ENCODE measurements at regions not wholly inside any gene's neighbourhood (a gene's known extent, or its start where the extent isn't known, plus 50 kb on each side); places are given as distances from the start of the nearest gene placed in this dataset.

DNA sequence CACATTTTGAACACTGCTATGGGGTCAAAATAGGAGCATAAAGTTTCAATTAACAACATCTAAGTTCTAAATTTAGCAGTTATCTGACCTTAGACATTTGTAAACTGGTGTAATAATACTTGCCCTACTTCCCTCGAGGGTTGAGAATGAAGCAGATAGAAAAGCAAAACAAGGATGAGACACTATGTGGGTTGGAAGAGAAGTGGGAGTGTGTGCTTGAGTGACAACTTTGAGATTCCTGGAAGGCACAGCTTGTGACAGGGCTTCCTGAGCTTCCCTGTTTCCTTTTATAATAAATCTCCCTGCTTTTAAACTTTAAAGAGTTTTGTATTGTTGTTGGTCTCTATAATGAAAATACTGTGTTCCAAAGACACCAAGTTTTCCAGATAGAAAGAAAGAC, 128.6 kb upstream of the CHST9 start:
- TF ChIP-seq CTCF (IDR thresholded peaks at IDR 0.05 in 8 of 11, conservative IDR thresholded peaks at IDR 0.05 in 3 of 11) (no peak), POLR2AphosphoS5 (IDR thresholded peaks at IDR 0.05) (no peak), POLR2A (IDR thresholded peaks at IDR 0.05) (no peak)
- 23 to 38% (median 33%) methylated on average over 1 of the region's 1 CpG for WGBS, 5 donors
- intact Hi-C loops (cut with DNase I; ENCODE audit: low total_unique reads), result no loop called here

DNA sequence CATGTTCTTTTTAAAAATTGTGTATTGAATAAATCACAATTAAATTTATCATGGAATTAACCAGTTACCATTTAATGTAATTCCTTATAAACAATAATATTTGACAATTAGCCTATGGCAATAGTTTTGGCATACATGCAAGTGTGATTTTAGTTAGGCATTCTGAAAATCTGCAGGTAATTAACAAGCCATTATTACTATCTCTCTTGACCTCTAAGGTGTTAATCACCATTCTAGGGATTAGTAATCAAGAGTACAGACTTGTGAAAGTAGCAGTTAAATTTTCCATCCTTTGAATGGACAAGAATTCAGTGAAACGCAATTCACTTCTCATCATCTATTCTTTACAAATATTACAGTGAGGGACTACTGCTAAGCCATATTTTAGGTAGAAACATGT, 127.7 kb upstream of the CHST9 start:
- Histone ChIP-seq H3K27ac (no peak overlapping the region), H3K4me3 (no peak overlapping the region), H3K36me3 (no peaks in the 10 kb centered on the region), H3K4me1 (no peaks in the 10 kb centered on the region), H3K27me3 (replicated peaks in 1 of 7) (no peaks in the 10 kb centered on the region), H3K9me3 (peaks cover 0 to 11% (median 0%) of the 10 kb centered on the region in 8 donors)
- TF ChIP-seq CTCF (IDR thresholded peaks at IDR 0.05 in 8 of 11, conservative IDR thresholded peaks at IDR 0.05 in 3 of 11) (no peak), POLR2AphosphoS5 (IDR thresholded peaks at IDR 0.05) (no peak), POLR2A (IDR thresholded peaks at IDR 0.05) (no peak)
- 84 to 92% (median 86%) methylated on average over 1 of the region's 1 CpG for WGBS, 5 donors
- intact Hi-C loops (cut with DNase I; ENCODE audit: low total_unique reads), result no loop called here
- DNase-seq, result no peak

More for the DNA sequence above, 128.6 kb upstream of the CHST9 start:
- Histone ChIP-seq H3K36me3 (no peaks in the 10 kb centered on the region), H3K9me3 (peaks cover 0 to 11% (median 0%) of the 10 kb centered on the region in 8 donors), H3K4me3 (no peak overlapping the region), H3K4me1 (no peaks in the 10 kb centered on the region), H3K27ac (no peak overlapping the region), H3K27me3 (replicated peaks in 1 of 7) (no peaks in the 10 kb centered on the region)
- DNase-seq, result no peak

DNA sequence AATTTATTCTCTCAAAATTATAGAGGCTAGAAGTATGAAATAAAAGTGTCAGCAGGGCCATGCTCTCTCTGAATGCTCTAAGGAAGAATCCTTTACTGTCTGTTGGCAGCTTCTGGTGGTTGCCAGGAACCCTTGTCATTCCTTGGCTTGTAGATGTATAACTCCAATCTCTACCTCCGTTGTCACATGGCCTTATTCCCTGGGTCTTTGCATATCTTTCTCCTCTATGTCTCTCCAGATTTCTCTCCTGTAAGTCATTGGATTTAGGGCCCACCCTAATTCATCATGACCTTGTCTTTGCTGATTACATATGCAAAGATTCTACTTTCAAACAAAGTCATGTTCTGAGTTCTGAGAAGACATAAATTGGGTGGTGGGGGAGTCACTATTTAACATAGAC, 127.0 kb upstream of the CHST9 start:
- H3K27me3 ChIP-seq (replicated peaks in 1 of 7), result no peaks in the 10 kb centered on the region
- H3K9me3 ChIP-seq, result peaks cover 0 to 11% (median 0%) of the 10 kb centered on the region in 8 donors
- no peak overlapping the region for H3K4me3 ChIP-seq
- H3K27ac ChIP-seq, result no peak overlapping the region
- no peaks in the 10 kb centered on the region for H3K36me3 ChIP-seq
- TF ChIP-seq POLR2AphosphoS5 (IDR thresholded peaks at IDR 0.05) (no peak), CTCF (IDR thresholded peaks at IDR 0.05 in 8 of 11, conservative IDR thresholded peaks at IDR 0.05 in 3 of 11) (no peak), POLR2A (IDR thresholded peaks at IDR 0.05) (no peak)
- intact Hi-C loops (cut with DNase I; ENCODE audit: low total_unique reads), result no loop called here
- DNase-seq, result no peak
- no peaks in the 10 kb centered on the region for H3K4me1 ChIP-seq
- 80 to 94% (median 83%) methylated on average over 1 of the region's 1 CpG for WGBS, 5 donors

- peaks cover 0 to 11% (median 0%) of the 10 kb centered on the region in 8 donors for H3K9me3 ChIP-seq
- 91 to 96% (median 93%) methylated on average over 2 of the region's 2 CpGs for WGBS, 5 donors
- intact Hi-C loops (cut with DNase I; ENCODE audit: low total_unique reads), result no loop called here
- no peak overlapping the region for H3K4me3 ChIP-seq
- H3K4me1 ChIP-seq, result no peaks in the 10 kb centered on the region
- no peak for DNase-seq
- H3K36me3 ChIP-seq, result no peaks in the 10 kb centered on the region
- no peaks in the 10 kb centered on the region for H3K27me3 ChIP-seq (replicated peaks in 1 of 7)
- TF ChIP-seq POLR2A (IDR thresholded peaks at IDR 0.05) (no peak), CTCF (IDR thresholded peaks at IDR 0.05 in 8 of 11, conservative IDR thresholded peaks at IDR 0.05 in 3 of 11) (no peak), POLR2AphosphoS5 (IDR thresholded peaks at IDR 0.05) (no peak)
- H3K27ac ChIP-seq, result no peak overlapping the region
Measured at GRCh38 chr18:27311114-27311513, 126.0 kb upstream of the CHST9 start.

Measured in spleen (tissue), 11 donors.